HG02938 (cell line): ENCODE measurements at regions not wholly inside any gene's neighbourhood (a gene's known extent, or its start where the extent isn't known, plus 50 kb on each side); places are given as distances from the start of the nearest gene placed in this dataset.

Experiments used
- ATAC-seq: cut with Tn5 transposase; IDR thresholded peaks from one replicate; pipeline ENCODE4 v1.9.1; 2021; ENCODE audit warnings: mild to moderate bottlenecking, moderate library complexity; ENCODE audit not compliant: unreplicated experiment

- ATAC-seq, result peak; percentile 54
These were observed 229.1 kb upstream of the FSTL5 start for GRCh38 chr4:162392946-162393345.

GRCh38 chr4:162366146-162366545 lies 202.3 kb upstream of the FSTL5 start:
- ATAC-seq, result no peak

DNA sequence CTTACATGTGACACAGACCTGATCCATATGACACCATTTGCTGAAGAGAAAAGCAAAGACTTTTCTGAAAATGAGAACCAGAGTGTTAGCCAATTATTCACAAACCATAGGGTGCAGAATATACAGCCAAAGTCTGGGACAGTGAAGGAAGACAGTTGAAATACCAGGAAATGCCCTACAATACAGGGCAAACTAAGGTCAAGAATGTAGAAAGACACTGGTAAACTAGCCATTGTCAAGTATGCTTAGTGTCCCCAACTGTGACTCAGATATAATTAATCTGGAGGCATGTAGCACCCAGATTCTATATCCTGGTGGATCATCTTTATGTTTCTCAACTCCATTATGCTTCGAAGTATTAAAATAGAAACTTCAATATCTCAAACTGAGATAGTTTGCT lies 200.9 kb upstream of the FSTL5 start:
- ATAC-seq, result no peak

GRCh38 chr4:162360369-162361149 lies 196.8 kb upstream of the FSTL5 start:
- ATAC-seq, result peak; percentile 63

DNA sequence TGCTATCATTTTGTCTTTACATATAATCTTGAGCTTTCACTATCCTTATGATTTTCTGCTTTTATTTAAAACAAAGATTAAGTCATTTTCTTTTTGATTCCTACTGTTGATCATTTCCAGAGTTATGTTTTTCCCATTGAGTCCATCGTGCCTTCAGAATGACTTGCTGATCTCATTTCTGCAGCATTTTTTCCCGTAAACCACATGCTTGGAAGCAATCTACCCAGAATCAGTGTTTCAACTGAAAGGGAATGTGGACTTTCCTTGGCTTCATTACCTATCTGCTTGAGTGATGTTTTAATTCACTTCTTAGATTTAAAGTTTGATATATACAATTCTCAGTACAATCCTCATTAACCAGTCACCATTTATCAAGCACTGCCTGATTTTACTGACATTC lies 192.4 kb upstream of the FSTL5 start:
- no peak for ATAC-seq

GRCh38 chr4:162352580-162353107 lies 188.8 kb upstream of the FSTL5 start:
- ATAC-seq, result no peak

DNA sequence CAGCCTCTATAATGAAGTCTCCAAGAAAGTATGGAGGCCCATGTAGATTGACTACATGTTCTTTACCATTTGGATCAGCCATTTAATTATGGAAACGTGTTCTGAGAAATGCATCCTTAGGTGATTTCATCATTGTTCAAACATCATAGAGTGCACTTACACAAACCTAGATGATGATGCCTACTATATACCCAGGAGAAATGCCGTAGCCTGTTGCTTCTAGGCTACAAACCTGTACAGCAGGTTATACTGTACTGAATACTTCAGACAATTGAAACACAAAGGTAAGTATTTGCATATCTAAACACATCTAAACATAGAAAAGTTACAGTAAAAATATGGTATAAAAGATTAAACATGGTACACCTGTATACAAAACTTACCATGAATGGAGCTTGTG lies 186.5 kb upstream of the FSTL5 start:
- ATAC-seq, result no peak

GRCh38 chr4:162349395-162349794 lies 185.6 kb upstream of the FSTL5 start:
- no peak for ATAC-seq

- ATAC-seq, result no peak
These were observed 184.0 kb upstream of the FSTL5 start for GRCh38 chr4:162347842-162348213.

DNA sequence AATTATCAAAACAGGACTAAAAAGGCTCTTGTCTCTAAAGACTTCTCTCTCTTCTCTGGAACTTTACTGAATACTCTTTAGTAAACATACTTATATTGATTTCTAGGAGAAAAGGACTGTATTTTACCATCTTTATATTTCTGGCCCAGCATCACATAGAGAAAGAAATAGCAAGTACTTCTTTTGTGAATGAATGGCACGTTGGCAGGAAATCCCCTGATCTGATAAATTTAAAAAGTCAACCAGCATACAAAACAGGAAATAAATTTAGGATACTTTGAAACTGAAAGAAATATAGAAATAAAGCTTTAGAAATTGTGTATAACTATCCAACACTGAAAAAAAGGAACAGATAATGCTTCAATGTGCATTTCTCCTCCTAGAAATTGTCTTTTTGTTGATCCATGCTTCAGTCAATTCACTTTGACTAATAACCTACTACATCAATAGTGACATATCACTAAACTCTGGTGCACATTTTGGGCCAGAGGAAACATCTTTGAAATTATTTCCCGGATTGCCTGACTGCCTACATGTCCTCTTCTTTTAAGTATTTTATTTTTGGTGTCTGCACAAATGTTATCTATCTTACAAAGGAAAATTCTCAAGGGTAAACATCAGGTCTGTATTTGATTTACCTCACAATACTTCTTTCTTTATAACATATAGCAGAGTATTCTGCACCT lies 183.5 kb upstream of the FSTL5 start:
- no peak for ATAC-seq

GRCh38 chr4:162343967-162344366 lies 180.2 kb upstream of the FSTL5 start:
- no peak for ATAC-seq

GRCh38 chr4:162341533-162341932 lies 177.7 kb upstream of the FSTL5 start:
- no peak for ATAC-seq

DNA sequence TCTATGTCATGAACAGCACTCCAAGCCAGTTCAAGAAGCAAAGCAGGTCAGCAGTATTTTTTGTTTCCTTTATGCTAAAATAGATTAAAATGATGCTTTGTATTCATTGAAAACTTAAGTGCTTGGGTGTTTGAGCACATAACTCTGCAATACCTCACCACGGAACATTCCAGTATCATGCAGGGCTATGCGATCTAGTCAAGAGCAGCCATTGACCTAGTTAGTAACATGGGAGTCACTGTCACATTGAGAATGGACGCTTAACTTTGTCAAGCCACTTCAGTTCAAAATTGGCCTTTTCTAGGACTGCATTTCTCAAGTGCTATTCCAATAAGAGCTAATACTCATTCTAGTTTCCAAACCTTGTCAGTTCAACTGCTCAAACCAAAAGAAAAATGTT lies 160.1 kb upstream of the FSTL5 start:
- no peak for ATAC-seq

- no peak for ATAC-seq
These were observed 158.3 kb upstream of the FSTL5 start for GRCh38 chr4:162322054-162322453.

DNA sequence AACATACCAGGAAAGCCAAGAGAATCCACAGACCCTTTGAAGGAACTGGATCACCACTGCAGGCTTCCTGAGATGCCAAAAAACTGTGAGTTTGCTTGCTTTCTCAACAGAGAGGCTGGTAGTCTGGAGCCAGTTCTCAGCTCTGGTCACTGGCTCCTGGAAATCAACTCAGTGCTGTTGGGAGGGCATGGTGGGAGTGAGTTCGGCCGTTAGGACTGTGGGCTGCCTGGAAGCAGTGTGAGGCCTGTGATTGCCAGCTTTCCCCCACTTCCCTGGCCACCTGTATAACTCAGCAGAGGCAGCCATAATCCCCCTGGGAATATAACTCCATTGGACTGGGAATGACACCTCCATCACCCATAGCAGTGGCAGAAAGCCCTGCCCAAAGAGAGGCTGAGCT lies 122.0 kb upstream of the FSTL5 start:
- no peak for ATAC-seq

- no peak for ATAC-seq
These were observed 118.9 kb upstream of the FSTL5 start for GRCh38 chr4:162282684-162283083.

- peak; percentile 95 for ATAC-seq
These were observed 110.6 kb upstream of the FSTL5 start for GRCh38 chr4:162274354-162274753.

GRCh38 chr4:162272215-162272614 lies 108.4 kb upstream of the FSTL5 start:
- ATAC-seq, result no peak

DNA sequence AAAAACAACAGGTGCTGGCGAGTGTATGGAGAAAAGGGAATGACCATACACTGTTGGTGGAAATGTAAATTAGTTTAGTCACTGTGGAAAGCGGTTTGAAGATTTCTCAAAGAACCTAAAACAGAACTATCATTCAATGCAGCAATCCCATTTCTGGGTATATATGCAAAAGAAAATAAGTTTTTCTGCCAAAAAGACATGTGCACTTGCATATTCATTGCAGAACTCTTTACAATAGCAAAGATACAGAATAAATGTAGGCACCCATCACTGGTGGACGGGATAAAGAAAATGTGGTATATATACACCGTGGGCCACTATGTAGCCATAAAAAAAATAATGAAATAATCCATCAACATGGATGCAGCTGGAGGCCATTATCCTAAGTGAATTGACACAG lies 105.1 kb upstream of the FSTL5 start:
- no peak for ATAC-seq

- no peak for ATAC-seq
These were observed 102.0 kb upstream of the FSTL5 start for GRCh38 chr4:162265802-162266201.

DNA sequence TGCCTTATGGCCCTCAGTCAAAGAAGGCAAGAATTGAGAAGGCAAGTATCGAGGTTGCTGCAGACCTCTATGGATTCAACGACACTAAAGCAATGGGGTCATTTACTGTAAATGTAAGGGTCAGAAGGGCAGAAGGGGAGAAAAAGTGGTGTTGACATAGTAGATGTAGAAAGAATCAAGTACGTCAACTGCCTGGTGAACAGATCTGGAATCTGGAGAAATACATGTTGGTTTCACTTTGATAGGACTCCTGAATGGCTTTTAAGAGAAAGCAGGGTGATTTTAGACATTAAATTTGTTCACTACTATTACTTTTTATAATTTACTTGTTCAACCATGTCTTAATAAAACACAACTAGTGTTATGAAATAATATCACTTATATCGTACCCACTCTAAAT lies 81.3 kb upstream of the FSTL5 start:
- no peak for ATAC-seq

GRCh38 chr4:162241857-162242256 lies 78.1 kb upstream of the FSTL5 start:
- no peak for ATAC-seq
